Fibroblast of lung (primary cell): ENCODE measurements at regions not wholly inside any gene's neighbourhood (a gene's known extent, or its start where the extent isn't known, plus 50 kb on each side); places are given as distances from the start of the nearest gene placed in this dataset.
A peak's percentile ranks its signal among the peaks of the same experiment; 100 is the strongest.

Source experiments
- DNase-seq, 2 donors: peaks; one replicate each; pipeline versions ENCODE4 v3.0.0 to v3.0.0-alpha.2; 2010; ENCODE audit warnings: low read depth in 2 of 2
- H2AFZ ChIP-seq: 2 replicates; pipeline ENCODE4 v1.5.1; 2012; ENCODE audit warnings: low read length, control low read depth, inconsistent platforms
- H3K27ac ChIP-seq: 2 replicates; pipeline ENCODE4 v1.5.1; 2011; ENCODE audit warnings: low read length, control low read depth; ENCODE audit not compliant: insufficient read depth
- H3K27me3 ChIP-seq: 2 replicates; pipeline ENCODE4 v1.5.1; 2011; ENCODE audit warnings: mild to moderate bottlenecking, low read length; ENCODE audit not compliant: control insufficient read depth, insufficient read depth
- H3K36me3 ChIP-seq: 2 replicates; pipeline ENCODE4 v1.5.1; 2011; ENCODE audit warnings: low read length; ENCODE audit not compliant: control insufficient read depth, insufficient read depth
- H3K4me1 ChIP-seq: 2 replicates; pipeline ENCODE4 v1.5.1; 2011; ENCODE audit warnings: low read length; ENCODE audit not compliant: control insufficient read depth, insufficient read depth; ENCODE audit errors: extremely low read depth
- H3K4me2 ChIP-seq: 2 replicates; pipeline ENCODE4 v1.5.1; 2011; ENCODE audit warnings: low read length, control low read depth; ENCODE audit not compliant: insufficient read depth; ENCODE audit errors: extremely low read depth
- H3K4me3 ChIP-seq, 4 experiments: fragments of 200-600 bp in 1 of 4; sonication (generic) in 1 of 4; replicated peaks in 1 of 4; 2 replicates each; pipeline ENCODE4 v1.5.1; 2011 to 2016; ENCODE audit warnings: low read length in 4 of 4, low read depth in 3 of 4, mild to moderate bottlenecking in 3 of 4, control low read depth in 2 of 4, inconsistent platforms in 1 of 4, mixed read lengths in 1 of 4; ENCODE audit not compliant: insufficient read depth in 1 of 4; ENCODE audit errors: control extremely low read depth in 1 of 4
- H3K79me2 ChIP-seq: 2 replicates; pipeline ENCODE4 v1.5.1; 2012; ENCODE audit warnings: mild to moderate bottlenecking, low read length, inconsistent platforms; ENCODE audit not compliant: control insufficient read depth, insufficient read depth
- H3K9ac ChIP-seq: 2 replicates; pipeline ENCODE4 v1.5.1; 2011; ENCODE audit warnings: mild to moderate bottlenecking, low read length, control low read depth; ENCODE audit not compliant: insufficient read depth
- H3K9me3 ChIP-seq: 2 replicates; pipeline ENCODE4 v1.5.1; 2012; ENCODE audit warnings: low read depth, low read length; ENCODE audit not compliant: control insufficient read depth, insufficient read depth
- H4K20me1 ChIP-seq: 2 replicates; pipeline ENCODE4 v1.5.1; 2011; ENCODE audit warnings: low read length; ENCODE audit not compliant: control insufficient read depth, insufficient read depth; ENCODE audit errors: extremely low read depth
- EZH2 ChIP-seq: IDR thresholded peaks from 2 replicates; pipeline ENCODE4 v1.5.1; 2012; ENCODE audit warnings: low read length, control low read depth, mild to moderate bottlenecking; ENCODE audit errors: missing control alignments
- TF ChIP-seq, protein P1 (sequence below), 2 donors: IDR thresholded peaks in 1 of 2; conservative IDR thresholded peaks in 1 of 2; 1 replicate in 1 of 2; 2 replicates in 1 of 2; pipeline ENCODE4 v1.5.1; 2011 to 2012; ENCODE audit warnings: low read length in 2 of 2, control low read depth in 1 of 2, inconsistent platforms in 1 of 2, low read depth in 1 of 2, mild to moderate bottlenecking in 1 of 2

DNA sequence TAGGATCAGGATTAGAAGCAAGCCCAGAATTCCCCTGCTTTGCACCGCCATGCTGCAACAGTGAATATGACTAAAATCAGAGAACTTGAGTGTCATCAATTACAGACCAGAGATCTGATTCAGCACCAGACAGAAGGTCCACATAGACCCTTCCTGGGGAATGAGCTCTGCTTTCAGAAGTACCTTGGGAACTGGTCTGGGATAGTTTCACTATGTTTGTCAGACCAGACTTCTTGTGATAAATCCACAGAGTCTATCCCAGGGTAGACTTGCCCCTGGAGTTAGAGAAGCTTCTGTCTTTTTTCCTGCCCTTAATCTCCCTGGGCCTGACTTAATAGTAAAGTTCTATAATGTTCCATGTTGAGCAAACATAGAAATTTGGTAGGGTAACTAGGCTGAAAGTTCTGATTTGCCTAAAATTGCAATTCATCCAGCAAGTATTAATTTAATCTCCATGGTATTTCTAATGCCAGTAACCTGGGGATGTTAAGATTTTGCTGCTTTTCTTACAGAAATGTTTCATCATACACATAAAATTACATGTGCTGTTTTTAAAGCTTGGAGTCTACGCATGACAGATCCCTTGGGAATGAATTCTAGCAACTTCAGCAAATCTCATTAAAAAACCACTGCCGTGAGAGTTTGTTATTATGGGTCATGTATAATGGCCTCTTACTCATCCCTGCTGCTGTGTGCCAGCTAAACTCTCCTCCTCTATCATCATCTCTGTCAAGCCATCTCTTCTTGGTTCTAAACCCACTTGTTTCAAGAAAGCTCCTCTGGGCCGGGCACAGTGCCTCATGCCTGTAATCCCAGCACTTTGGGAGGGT lies 61.3 kb upstream of the METAP2 start:
- Histone ChIP-seq H3K4me3 (no peak overlapping the region), H4K20me1 (no peaks in the 10 kb centered on the region), H3K4me1 (peaks cover 3% of the 10 kb centered on the region), H3K9ac (no peak overlapping the region), H2AFZ (no peak overlapping the region), H3K4me2 (no peak overlapping the region), H3K9me3 (no peaks in the 10 kb centered on the region), H3K27me3 (no peaks in the 10 kb centered on the region), H3K36me3 (no peaks in the 10 kb centered on the region), H3K27ac (peak overlapping the region; percentile 36), H3K79me2 (no peaks in the 10 kb centered on the region)
- peak; percentile 85 to 99 for DNase-seq
- TF ChIP-seq, protein P1, sequence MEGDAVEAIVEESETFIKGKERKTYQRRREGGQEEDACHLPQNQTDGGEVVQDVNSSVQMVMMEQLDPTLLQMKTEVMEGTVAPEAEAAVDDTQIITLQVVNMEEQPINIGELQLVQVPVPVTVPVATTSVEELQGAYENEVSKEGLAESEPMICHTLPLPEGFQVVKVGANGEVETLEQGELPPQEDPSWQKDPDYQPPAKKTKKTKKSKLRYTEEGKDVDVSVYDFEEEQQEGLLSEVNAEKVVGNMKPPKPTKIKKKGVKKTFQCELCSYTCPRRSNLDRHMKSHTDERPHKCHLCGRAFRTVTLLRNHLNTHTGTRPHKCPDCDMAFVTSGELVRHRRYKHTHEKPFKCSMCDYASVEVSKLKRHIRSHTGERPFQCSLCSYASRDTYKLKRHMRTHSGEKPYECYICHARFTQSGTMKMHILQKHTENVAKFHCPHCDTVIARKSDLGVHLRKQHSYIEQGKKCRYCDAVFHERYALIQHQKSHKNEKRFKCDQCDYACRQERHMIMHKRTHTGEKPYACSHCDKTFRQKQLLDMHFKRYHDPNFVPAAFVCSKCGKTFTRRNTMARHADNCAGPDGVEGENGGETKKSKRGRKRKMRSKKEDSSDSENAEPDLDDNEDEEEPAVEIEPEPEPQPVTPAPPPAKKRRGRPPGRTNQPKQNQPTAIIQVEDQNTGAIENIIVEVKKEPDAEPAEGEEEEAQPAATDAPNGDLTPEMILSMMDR (conservative IDR thresholded peaks at IDR 0.05 in 1 of 2, IDR thresholded peaks at IDR 0.05 in 1 of 2; ENCODE audit: low read depth in 1 of 2, low read length in 2 of 2) = no peak
- TF ChIP-seq EZH2 = no peak

- Histone ChIP-seq H3K79me2 (no peaks in the 10 kb centered on the region), H3K36me3 (no peaks in the 10 kb centered on the region), H3K4me2 (no peak overlapping the region), H3K4me3 (no peak overlapping the region), H3K27ac (no peak overlapping the region), H3K27me3 (no peaks in the 10 kb centered on the region), H3K9ac (no peak overlapping the region), H3K4me1 (peaks cover 3% of the 10 kb centered on the region), H3K9me3 (no peaks in the 10 kb centered on the region), H2AFZ (no peak overlapping the region), H4K20me1 (no peaks in the 10 kb centered on the region)
- peak; percentile 19 to 29 for DNase-seq
- TF ChIP-seq EZH2 = no peak
- TF ChIP-seq, protein P1 (conservative IDR thresholded peaks at IDR 0.05 in 1 of 2, IDR thresholded peaks at IDR 0.05 in 1 of 2; ENCODE audit: low read depth in 1 of 2, low read length in 2 of 2) = no peak
Observed at GRCh38 chr12:95413576-95413975, 60.4 kb upstream of the METAP2 start.

- Histone ChIP-seq H3K4me3 (no peak overlapping the region), H3K9me3 (no peaks in the 10 kb centered on the region), H2AFZ (no peak overlapping the region), H3K4me1 (peaks cover 3% of the 10 kb centered on the region), H3K36me3 (no peaks in the 10 kb centered on the region), H3K9ac (no peak overlapping the region), H3K79me2 (no peaks in the 10 kb centered on the region), H3K4me2 (no peak overlapping the region), H4K20me1 (no peaks in the 10 kb centered on the region), H3K27me3 (no peaks in the 10 kb centered on the region), H3K27ac (no peak overlapping the region)
- no peak for DNase-seq
- TF ChIP-seq, protein P1 (conservative IDR thresholded peaks at IDR 0.05 in 1 of 2, IDR thresholded peaks at IDR 0.05 in 1 of 2; ENCODE audit: low read depth in 1 of 2, low read length in 2 of 2) = no peak
- TF ChIP-seq EZH2 = no peak
Observed at GRCh38 chr12:95415451-95415850, 58.5 kb upstream of the METAP2 start.
